GM12878 (cell line): ENCODE measurements at regions not wholly inside any gene's neighbourhood (a gene's known extent, or its start where the extent isn't known, plus 50 kb on each side); places are given as distances from the start of the nearest gene placed in this dataset.

Source experiments
- ATAC-seq: fragments of 200-7000 bp; cut with Tn5 transposase; 3 replicates; pipeline ENCODE4 v1.9.1; 2020; ENCODE audit warnings: mild to moderate bottlenecking, moderate library complexity
- BruUV-seq: library from RNA; stranded (reverse); fragments of 400-500 nt; replicated peaks from 2 replicates; lab custom pipeline; 2021; lab: Mats Ljungman, UMichigan
- CTCF ChIA-PET: fragments of 300-600 bp; sonication (Branson Sonifier 250); formaldehyde crosslinking; extraction: SDS; loops from one replicate; lab custom pipeline; 2021; ENCODE audit warnings: inconsistent platforms; lab: Yijun Ruan, JAX
- POLR2A ChIA-PET: fragments of 350-600 bp; formaldehyde crosslinking; extraction: SDS; loops from one replicate; lab custom pipeline; 2021; ENCODE audit warnings: inconsistent platforms; lab: Charles Lee
- RAD21 ChIA-PET: fragments of 300-600 bp; sonication (Branson Sonifier 250); formaldehyde crosslinking; loops from one replicate; lab custom pipeline; 2023; ENCODE audit warnings: antibody characterized with exemption; ENCODE audit not compliant: unreplicated experiment; lab: Charles Lee
- SMC1A ChIA-PET: fragments of 300-600 bp; sonication (Branson Sonifier 250); formaldehyde crosslinking; loops from one replicate; lab custom pipeline; 2023; ENCODE audit not compliant: unreplicated experiment, uncharacterized antibody; lab: Charles Lee
- DNase-seq: peaks from one replicate; pipeline ENCODE4 v3.0.0-alpha.2; 2011; ENCODE audit warnings: low read depth, low spot score
- FAIRE-seq: peaks from 3 replicates; lab custom pipeline; 2011; peaks lifted over from hg19 to GRCh38; lab: Jason Lieb, UNC
- H2AFZ ChIP-seq: 2 replicates; pipeline ENCODE4 v1.6.0; 2011; ENCODE audit warnings: low read depth, low read length, control low read depth; ENCODE audit not compliant: control insufficient read depth
- H3K27ac ChIP-seq: 2 replicates; pipeline ENCODE4 v1.5.1; 2011; ENCODE audit warnings: control low read depth; ENCODE audit not compliant: control insufficient read depth, insufficient read depth
- H3K27me3 ChIP-seq, 2 experiments: replicated peaks in 1 of 2; 2 replicates each; pipeline versions ENCODE4 v1.6.0 to v1.6.1; 2011; ENCODE audit warnings: low read length in 1 of 2; ENCODE audit not compliant: control insufficient read depth in 2 of 2, insufficient read depth in 2 of 2
- H3K36me3 ChIP-seq, 2 experiments: 2 replicates each; pipeline ENCODE4 v1.5.1; 2011; ENCODE audit warnings: low read length in 1 of 2; ENCODE audit not compliant: control insufficient read depth in 2 of 2, insufficient read depth in 2 of 2
- H3K4me1 ChIP-seq: 2 replicates; pipeline ENCODE4 v1.6.1; 2011; ENCODE audit warnings: mild to moderate bottlenecking, low read length, moderate library complexity, mixed read lengths; ENCODE audit not compliant: control insufficient read depth, insufficient read depth
- H3K4me2 ChIP-seq: 2 replicates; pipeline ENCODE4 v1.6.0; 2011; ENCODE audit warnings: control low read depth; ENCODE audit not compliant: control insufficient read depth, insufficient read depth
- H3K4me3 ChIP-seq: fragments of 200-600 bp; sonication (generic); 2 replicates; pipeline ENCODE4 v1.5.1; 2016
- H3K79me2 ChIP-seq: 2 replicates; pipeline ENCODE4 v1.6.0; 2011; ENCODE audit warnings: low read length; ENCODE audit not compliant: control insufficient read depth, insufficient read depth
- H3K9ac ChIP-seq: 2 replicates; pipeline ENCODE4 v1.8.0; 2011; ENCODE audit warnings: low read length, control low read depth, mixed read lengths; ENCODE audit not compliant: control insufficient read depth, insufficient read depth
- H3K9me3 ChIP-seq: replicated peaks from 3 replicates; pipeline ENCODE4 v1.5.1; 2011; ENCODE audit warnings: mild to moderate bottlenecking, low read length; ENCODE audit not compliant: control insufficient read depth, insufficient read depth
- H4K20me1 ChIP-seq: 2 replicates; pipeline ENCODE4 v1.6.0; 2011; ENCODE audit not compliant: control insufficient read depth, insufficient read depth
- E2F4 ChIP-seq: IDR thresholded peaks from 2 replicates; pipeline ENCODE4 v1.6.1; 2012; ENCODE audit warnings: low read depth, low read length, improper control_type of control experiment
- EZH2 ChIP-seq: IDR thresholded peaks from 2 replicates; pipeline ENCODE4 v1.6.1; 2012; ENCODE audit warnings: low read depth, mild to moderate bottlenecking, control low read depth, inconsistent platforms, low read length, borderline replicate concordance; ENCODE audit not compliant: control insufficient read depth
- KDM1A ChIP-seq: fragments of 200-600 bp; sonication (generic); IDR thresholded peaks from 2 replicates; pipeline ENCODE4 v1.6.1; 2016; ENCODE audit warnings: borderline replicate concordance
- LARP7 ChIP-seq: fragments of 450-650 bp; IDR thresholded peaks from 2 replicates; pipeline ENCODE4 v1.6.1; 2017; ENCODE audit warnings: mild to moderate bottlenecking
- NFYB ChIP-seq: IDR thresholded peaks from 2 replicates; pipeline ENCODE4 v1.6.1; 2011; ENCODE audit warnings: low read depth, mild to moderate bottlenecking, low read length, improper control_type of control experiment, moderate library complexity; ENCODE audit not compliant: insufficient read depth
- POLR2AphosphoS2 ChIP-seq: IDR thresholded peaks from 2 replicates; pipeline ENCODE4 v1.6.1; 2011; ENCODE audit warnings: low read depth, mild to moderate bottlenecking, low read length, improper control_type of control experiment, moderate library complexity
- RAD21 ChIP-seq: IDR thresholded peaks from 2 replicates; pipeline ENCODE4 v1.6.1; 2011; ENCODE audit warnings: mild to moderate bottlenecking, low read depth, low read length, moderate library complexity; ENCODE audit not compliant: insufficient read depth
- RAD51 ChIP-seq: fragments of 450-650 bp; IDR thresholded peaks from 2 replicates; pipeline ENCODE4 v1.6.1; 2016; ENCODE audit warnings: moderate library complexity, mild to moderate bottlenecking, inconsistent platforms
- SIX5 ChIP-seq: IDR thresholded peaks from 2 replicates; pipeline ENCODE4 v1.6.1; 2011; ENCODE audit warnings: mild to moderate bottlenecking, low read depth, low read length, moderate library complexity; ENCODE audit not compliant: severe bottlenecking
- SMC3 ChIP-seq: IDR thresholded peaks from 2 replicates; pipeline ENCODE4 v1.6.1; 2011; ENCODE audit warnings: low read length, improper control_type of control experiment, borderline replicate concordance
- SPI1 ChIP-seq: IDR thresholded peaks from 2 replicates; pipeline ENCODE4 v1.6.1; 2011; ENCODE audit warnings: low read depth, mild to moderate bottlenecking, low read length, moderate library complexity, borderline replicate concordance; ENCODE audit not compliant: insufficient read depth
- TAF1 ChIP-seq: IDR thresholded peaks from 2 replicates; pipeline ENCODE4 v1.6.1; 2011; ENCODE audit warnings: mild to moderate bottlenecking, low read depth, low read length, borderline replicate concordance
- WGBS: methylation state at CpG from one replicate; pipeline ENCODE4 v1.1.6; 2016; ENCODE audit warnings: low lambda C conversion rate; ENCODE audit not compliant: insufficient replicate concordance, insufficient coverage; ENCODE audit errors: missing lambda C conversion rate; 5-methylcytosine and 5-hydroxymethylcytosine counted together
- in situ Hi-C: fragments of 300-500 bp; cut with MboI; formaldehyde crosslinking; loops from 9 replicates; pipeline ENCODE4 v1.14.3; 2018; ENCODE audit warnings: mixed read lengths
- intact Hi-C: fragments of 100-400 bp; cut with micrococcal nuclease; formaldehyde crosslinking; loops from one replicate; pipeline ENCODE4 v1.14.2; 2022; ENCODE audit not compliant: unreplicated experiment
- TF ChIP-seq, protein P1 (sequence below): fragments of 450-650 bp; IDR thresholded peaks from 2 replicates; pipeline ENCODE4 v1.6.1; 2018; ENCODE audit warnings: mild to moderate bottlenecking, low read depth, moderate library complexity; ENCODE audit not compliant: partially characterized antibody

- WGBS: 90% methylated on average over 10 of the region's 10 CpGs
- ChIA-PET SMC1A (interaction anchor here (1.7 kb wide), 1 partner anchor 16 kb away, joined by 3 read pairs; no protein-coding TSS in a partner anchor), CTCF (no interaction called here), POLR2A (no interaction called here), RAD21 (no interaction called here)
- no TSS peak for BruUV-seq
- in situ Hi-C loops (no loop called here), intact Hi-C loops (no loop called here)
- no peak for ATAC-seq
- H3K27ac ChIP-seq: no peak overlapping the region
- H3K9me3 ChIP-seq: no peaks in the 10 kb centered on the region
- H3K4me3 ChIP-seq: no peak overlapping the region
- TF ChIP-seq SIX5: no peak
- no peak for TF ChIP-seq NFYB
- TF ChIP-seq RAD21: no peak
- TF ChIP-seq E2F4: no peak
- no peak for TF ChIP-seq RAD51
- TF ChIP-seq SPI1: no peak
- no peak for TF ChIP-seq POLR2AphosphoS2
- no peak for TF ChIP-seq LARP7
- no peak for TF ChIP-seq EZH2
- TF ChIP-seq TAF1: no peak
- no peak for TF ChIP-seq SMC3
- TF ChIP-seq, protein P1, sequence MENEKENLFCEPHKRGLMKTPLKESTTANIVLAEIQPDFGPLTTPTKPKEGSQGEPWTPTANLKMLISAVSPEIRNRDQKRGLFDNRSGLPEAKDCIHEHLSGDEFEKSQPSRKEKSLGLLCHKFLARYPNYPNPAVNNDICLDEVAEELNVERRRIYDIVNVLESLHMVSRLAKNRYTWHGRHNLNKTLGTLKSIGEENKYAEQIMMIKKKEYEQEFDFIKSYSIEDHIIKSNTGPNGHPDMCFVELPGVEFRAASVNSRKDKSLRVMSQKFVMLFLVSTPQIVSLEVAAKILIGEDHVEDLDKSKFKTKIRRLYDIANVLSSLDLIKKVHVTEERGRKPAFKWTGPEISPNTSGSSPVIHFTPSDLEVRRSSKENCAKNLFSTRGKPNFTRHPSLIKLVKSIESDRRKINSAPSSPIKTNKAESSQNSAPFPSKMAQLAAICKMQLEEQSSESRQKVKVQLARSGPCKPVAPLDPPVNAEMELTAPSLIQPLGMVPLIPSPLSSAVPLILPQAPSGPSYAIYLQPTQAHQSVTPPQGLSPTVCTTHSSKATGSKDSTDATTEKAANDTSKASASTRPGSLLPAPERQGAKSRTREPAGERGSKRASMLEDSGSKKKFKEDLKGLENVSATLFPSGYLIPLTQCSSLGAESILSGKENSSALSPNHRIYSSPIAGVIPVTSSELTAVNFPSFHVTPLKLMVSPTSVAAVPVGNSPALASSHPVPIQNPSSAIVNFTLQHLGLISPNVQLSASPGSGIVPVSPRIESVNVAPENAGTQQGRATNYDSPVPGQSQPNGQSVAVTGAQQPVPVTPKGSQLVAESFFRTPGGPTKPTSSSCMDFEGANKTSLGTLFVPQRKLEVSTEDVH: no peak
- TF ChIP-seq KDM1A: no peak
- H2AFZ ChIP-seq: no peak overlapping the region
- H3K4me2 ChIP-seq: no peak overlapping the region
- H4K20me1 ChIP-seq: no peaks in the 10 kb centered on the region
- no peaks in the 10 kb centered on the region for H3K4me1 ChIP-seq
- no peaks in the 10 kb centered on the region for H3K79me2 ChIP-seq
- DNase-seq: no peak
- H3K36me3 ChIP-seq: no peaks in the 10 kb centered on the region
- no peak overlapping the region for H3K9ac ChIP-seq
- FAIRE-seq: no peak
- H3K27me3 ChIP-seq: no peaks in the 10 kb centered on the region
Measured at GRCh38 chr6:126107475-126108166, 121.3 kb downstream of the TRMT11 start.
